Psoas muscle (tissue), 7 donors: ENCODE measurements at regions not wholly inside any gene's neighbourhood (a gene's known extent, or its start where the extent isn't known, plus 50 kb on each side); places are given as distances from the start of the nearest gene placed in this dataset.

Source experiments
- ATAC-seq, 4 donors: fragments of 200-7000 bp; cut with Tn5 transposase; one replicate each; pipeline ENCODE4 v1.9.1; 2020; ENCODE audit warnings: moderate library complexity in 3 of 4, mild to moderate bottlenecking in 2 of 4
- DNase-seq, 2 donors: peaks; one replicate each; pipeline ENCODE4 v3.0.0-alpha.2; 2020
- H3K27ac ChIP-seq: fragments of 200-600 bp; one replicate; pipeline ENCODE4 v1.8.0; 2022
- H3K27me3 ChIP-seq, 3 donors: fragments of 200-600 bp in 1 of 3; one replicate each; pipeline versions ENCODE4 v1.6.1 to v1.8.0; 2013 to 2022; ENCODE audit warnings: low read length in 2 of 3, mild to moderate bottlenecking in 2 of 3, moderate library complexity in 1 of 3; ENCODE audit not compliant: insufficient read depth in 3 of 3
- H3K36me3 ChIP-seq, 2 donors: fragments of 200-600 bp in 1 of 2; one replicate each; pipeline versions ENCODE4 v1.6.1 to v1.8.0; 2013 to 2022; ENCODE audit warnings: low read depth in 1 of 2, mild to moderate bottlenecking in 1 of 2, moderate library complexity in 1 of 2; ENCODE audit not compliant: insufficient read depth in 1 of 2
- H3K4me1 ChIP-seq: fragments of 200-600 bp; one replicate; pipeline ENCODE4 v1.8.0; 2022
- H3K4me3 ChIP-seq: fragments of 200-600 bp; one replicate; pipeline ENCODE4 v1.8.0; 2022; ENCODE audit warnings: mild to moderate bottlenecking
- H3K9me3 ChIP-seq: fragments of 200-600 bp; one replicate; pipeline ENCODE4 v1.8.0; 2022
- WGBS, 3 donors: extraction: QIAGEN DNeasy Blood & Tissue Kit; methylation state at CpG; one replicate each; pipeline versions ENCODE4 v1.1.6 to v1.1.7; 2013; 5-methylcytosine and 5-hydroxymethylcytosine counted together
- intact Hi-C, 2 donors: fragments of 100-400 bp; cut with DNase I; formaldehyde crosslinking; loops; one replicate each; pipeline versions ENCODE4 v1.11.0 to v1.14.2; 2022
- TF ChIP-seq, protein P1 (sequence below): fragments of 200-600 bp; IDR thresholded peaks from one replicate; pipeline ENCODE4 v1.8.0; 2022; ENCODE audit warnings: antibody characterized with exemption
- donor health status: healthy with polysubstance abuse.
- donor health status: DM: no; HTN: no; CAD: no; lungs with moderate emphysema.
- donor health status: Bipolar disorder and iron deficiency.
- donor health status: healthy.
- donor health status: DM: yes; HTN: yes; CAD: no.
- donor health status: DM: no; HTN: no; CAD: no.
- donor health status: DM: yes; HTN: yes; CAD: no.

DNA sequence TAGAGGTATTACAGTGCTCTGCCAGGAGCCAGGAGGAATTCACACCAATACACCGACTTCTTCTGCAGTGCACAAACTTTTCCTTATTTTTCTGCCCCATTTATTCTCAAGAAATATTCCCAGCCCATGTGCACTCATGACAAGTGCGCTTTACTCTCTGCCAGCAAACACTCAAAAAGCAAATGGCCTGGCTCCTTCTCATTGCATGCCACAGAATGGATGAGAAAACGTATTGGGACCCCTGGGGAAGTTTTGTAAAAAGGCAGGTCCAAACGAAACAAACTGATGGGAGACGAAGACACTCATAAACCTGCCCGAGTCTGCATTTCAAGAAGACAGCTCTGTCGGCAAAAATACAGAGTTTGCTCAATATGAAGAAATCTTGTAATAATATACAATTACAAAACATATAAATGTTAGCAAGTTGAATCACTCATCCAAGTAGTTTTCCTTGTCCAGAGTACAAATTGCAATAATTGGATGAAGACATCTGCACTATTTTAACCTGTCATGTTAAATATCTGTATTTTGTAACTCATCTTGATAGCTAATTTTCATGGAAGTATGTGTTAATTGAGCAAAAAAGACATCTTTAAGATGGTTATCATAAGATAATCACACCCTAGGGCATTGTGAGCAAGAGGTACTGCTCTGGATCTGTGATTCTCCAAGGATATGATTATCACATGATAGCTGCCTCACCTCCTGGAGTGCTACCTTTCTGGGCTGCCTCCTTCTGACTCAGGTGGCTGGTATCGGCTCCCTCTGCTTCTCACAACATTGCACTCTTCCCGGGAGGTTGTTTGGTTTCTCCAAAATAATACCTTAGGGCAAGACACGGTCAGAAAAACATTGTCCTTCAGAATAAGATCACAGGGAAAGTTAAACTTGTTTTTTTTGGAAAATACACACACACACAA, 260.8 kb upstream of the G2E3 start:
- H3K27me3 ChIP-seq: no peaks in the 10 kb centered on the region
- H3K4me3 ChIP-seq: no peak overlapping the region
- H3K36me3 ChIP-seq: no peaks in the 10 kb centered on the region
- H3K4me1 ChIP-seq: no peaks in the 10 kb centered on the region
- ATAC-seq (no peak), DNase-seq (no peak)
- 69 to 79% (median 75%) methylated on average over 10 of the region's 10 CpGs for WGBS, 3 donors
- intact Hi-C loops: no loop called here
- no peak overlapping the region for H3K27ac ChIP-seq
- H3K9me3 ChIP-seq: no peaks in the 10 kb centered on the region
- TF ChIP-seq, protein P1, sequence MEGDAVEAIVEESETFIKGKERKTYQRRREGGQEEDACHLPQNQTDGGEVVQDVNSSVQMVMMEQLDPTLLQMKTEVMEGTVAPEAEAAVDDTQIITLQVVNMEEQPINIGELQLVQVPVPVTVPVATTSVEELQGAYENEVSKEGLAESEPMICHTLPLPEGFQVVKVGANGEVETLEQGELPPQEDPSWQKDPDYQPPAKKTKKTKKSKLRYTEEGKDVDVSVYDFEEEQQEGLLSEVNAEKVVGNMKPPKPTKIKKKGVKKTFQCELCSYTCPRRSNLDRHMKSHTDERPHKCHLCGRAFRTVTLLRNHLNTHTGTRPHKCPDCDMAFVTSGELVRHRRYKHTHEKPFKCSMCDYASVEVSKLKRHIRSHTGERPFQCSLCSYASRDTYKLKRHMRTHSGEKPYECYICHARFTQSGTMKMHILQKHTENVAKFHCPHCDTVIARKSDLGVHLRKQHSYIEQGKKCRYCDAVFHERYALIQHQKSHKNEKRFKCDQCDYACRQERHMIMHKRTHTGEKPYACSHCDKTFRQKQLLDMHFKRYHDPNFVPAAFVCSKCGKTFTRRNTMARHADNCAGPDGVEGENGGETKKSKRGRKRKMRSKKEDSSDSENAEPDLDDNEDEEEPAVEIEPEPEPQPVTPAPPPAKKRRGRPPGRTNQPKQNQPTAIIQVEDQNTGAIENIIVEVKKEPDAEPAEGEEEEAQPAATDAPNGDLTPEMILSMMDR: no peak

DNA sequence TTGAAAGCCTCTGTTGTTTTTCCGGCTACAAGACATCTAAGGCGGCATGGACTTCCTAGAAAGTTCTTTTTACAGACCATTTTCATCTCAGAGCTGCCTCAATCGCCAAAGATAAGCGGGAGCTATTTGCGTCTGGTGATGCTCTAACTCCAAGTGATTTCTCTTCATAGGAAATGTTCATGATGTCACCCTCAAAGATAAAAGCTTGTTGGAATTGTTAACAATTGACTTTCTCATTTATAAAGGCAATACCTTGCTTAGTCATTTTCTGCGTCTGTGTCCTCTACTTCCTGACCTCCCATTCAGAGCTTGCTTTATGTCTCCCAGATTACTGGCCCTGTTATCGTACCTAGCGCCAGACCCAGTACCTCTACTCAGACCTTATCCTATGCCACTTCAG, 259.0 kb upstream of the G2E3 start:
- WGBS, 3 donors: 83 to 84% (median 84%) methylated on average over 8 of the region's 8 CpGs
- ATAC-seq: no peak

DNA sequence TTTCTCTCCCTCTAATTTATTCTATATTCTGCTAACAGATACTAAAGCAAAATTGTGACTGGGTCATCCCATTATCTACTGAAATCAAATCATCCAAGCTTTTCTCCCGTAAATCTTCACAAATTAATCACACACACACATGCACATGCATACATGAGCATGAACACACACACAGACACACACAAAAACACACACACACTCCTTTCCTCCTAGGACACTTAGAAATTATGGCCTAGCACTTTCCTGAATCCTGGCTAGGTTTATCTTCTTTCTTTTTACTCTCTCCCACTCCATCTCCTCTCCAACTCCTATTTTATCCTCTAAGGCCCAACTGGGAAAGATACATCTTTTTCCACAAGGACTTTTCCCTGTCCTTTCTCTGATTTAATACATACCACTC, 255.6 kb upstream of the G2E3 start:
- TF ChIP-seq, protein P1: no peak
- WGBS, 3 donors: 74 to 87% (median 86%) methylated on average over 1 of the region's 1 CpG
- intact Hi-C loops: no loop called here

More for the DNA sequence above, 259.0 kb upstream of the G2E3 start:
- TF ChIP-seq, protein P1: no peak
- H3K4me1 ChIP-seq: no peaks in the 10 kb centered on the region
- H3K9me3 ChIP-seq: no peaks in the 10 kb centered on the region
- no peaks in the 10 kb centered on the region for H3K27me3 ChIP-seq
- no peak overlapping the region for H3K27ac ChIP-seq
- H3K4me3 ChIP-seq: no peak overlapping the region
- no peak for DNase-seq
- no peaks in the 10 kb centered on the region for H3K36me3 ChIP-seq
- intact Hi-C loops: no loop called here

DNA sequence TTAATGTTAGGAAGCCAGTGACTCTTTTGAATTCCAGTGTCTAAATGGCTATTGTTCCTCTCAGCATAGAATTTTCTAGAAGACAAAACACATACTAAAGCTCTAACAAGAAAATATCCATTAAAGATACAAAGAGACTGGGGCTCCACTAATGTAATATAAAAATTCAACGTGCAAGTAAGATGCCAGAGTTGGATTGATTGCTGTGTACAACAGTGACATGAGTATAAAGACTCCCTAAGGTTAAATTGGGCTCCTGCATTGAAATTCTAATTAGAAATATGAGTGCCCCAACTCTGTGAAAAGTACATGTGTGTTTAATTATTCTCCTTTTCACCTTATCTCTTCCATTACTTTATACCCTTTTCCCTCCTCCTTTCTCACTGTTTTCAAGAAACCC, 253.6 kb upstream of the G2E3 start:
- DNase-seq (no peak), ATAC-seq (no peak)
- Histone ChIP-seq H3K27ac (no peak overlapping the region), H3K4me3 (no peak overlapping the region), H3K4me1 (no peaks in the 10 kb centered on the region), H3K27me3 (no peaks in the 10 kb centered on the region), H3K9me3 (no peaks in the 10 kb centered on the region), H3K36me3 (no peaks in the 10 kb centered on the region)
- intact Hi-C loops: no loop called here
- 60 to 70% (median 64%) methylated on average over 1 of the region's 1 CpG for WGBS, 3 donors
- TF ChIP-seq, protein P1: no peak

More for the DNA sequence above, 255.6 kb upstream of the G2E3 start:
- Histone ChIP-seq H3K27me3 (no peaks in the 10 kb centered on the region), H3K4me1 (no peaks in the 10 kb centered on the region), H3K9me3 (no peaks in the 10 kb centered on the region), H3K36me3 (no peaks in the 10 kb centered on the region), H3K4me3 (no peak overlapping the region), H3K27ac (no peak overlapping the region)
- ATAC-seq (no peak), DNase-seq (no peak)
